ENCODE measurements at regions not wholly inside any gene's neighbourhood (a gene's known extent, or its start where the extent isn't known, plus 50 kb on each side); places are given as distances from the start of the nearest gene placed in this dataset.
A peak's percentile ranks its signal among the peaks of the same experiment; 100 is the strongest.

DNA sequence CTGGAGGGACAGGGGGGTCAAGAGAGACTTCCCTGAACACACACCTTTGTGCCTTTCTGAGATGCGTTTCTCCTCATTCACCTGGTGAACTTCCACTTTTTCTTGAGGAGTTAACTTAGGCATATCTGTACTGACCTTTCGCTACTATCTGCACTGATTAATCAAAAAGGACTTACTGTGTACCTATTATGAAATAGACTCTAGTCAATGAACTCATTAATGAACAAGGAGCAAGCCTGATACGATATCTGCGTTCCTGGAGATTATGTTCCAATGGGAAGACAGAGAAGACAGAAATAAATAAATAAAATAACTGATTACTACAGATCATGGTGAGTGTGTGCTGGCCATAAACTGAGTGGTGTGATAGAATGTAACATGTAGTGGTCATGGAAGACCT, 157.2 kb upstream of the TBL1XR1 start:
- H3K79me1 ChIP-seq (ENCODE audit: low read length): peaks cover 15% of the 10 kb centered on the region
- WGBS (ENCODE audit: extremely low coverage, insufficient coverage, insufficient read length): no CpG with 5 or more reads among the region's 4 CpGs
- H2BK120ac ChIP-seq (ENCODE audit: insufficient read depth, low read length, poor library complexity): no peak overlapping the region
- no peak overlapping the region for H3K4me3 ChIP-seq (ENCODE audit: low read depth, low read length)
- H2AK5ac ChIP-seq (ENCODE audit: low read length): no peak overlapping the region
- H3K4me2 ChIP-seq (ENCODE audit: low read length): no peak overlapping the region
- no peak overlapping the region for H3K18ac ChIP-seq (ENCODE audit: low read length)
- no peak overlapping the region for H4K12ac ChIP-seq (ENCODE audit: low read depth, low read length)
- H3K4me1 ChIP-seq (ENCODE audit: control insufficient read depth in 1 of 2, insufficient read depth in 2 of 2, low read length in 2 of 2): peaks cover 16 to 17% of the 10 kb centered on the region in 2 experiments
- H3K23ac ChIP-seq (ENCODE audit: low read length): no peak overlapping the region
- H2AFZ ChIP-seq (ENCODE audit: insufficient read depth, low read length, poor library complexity): no peak overlapping the region
- no peak overlapping the region for H3K9ac ChIP-seq (ENCODE audit: low read length)
- no peak overlapping the region for H4K91ac ChIP-seq (ENCODE audit: low read depth, low read length)
- DNase-seq: no peak
- no peaks in the 10 kb centered on the region for H3K79me2 ChIP-seq (ENCODE audit: control insufficient read depth, insufficient read depth, low read length, poor library complexity)
- H3K9me3 ChIP-seq (ENCODE audit: insufficient read depth, low read depth, low read length): no peaks in the 10 kb centered on the region
- H3K14ac ChIP-seq (ENCODE audit: low read length): no peak overlapping the region
- H3K4ac ChIP-seq (ENCODE audit: low read depth, low read length): no peak overlapping the region
- no peak overlapping the region for H3K27ac ChIP-seq (ENCODE audit: low read depth, low read length)
- no peak overlapping the region for H2BK5ac ChIP-seq (ENCODE audit: low read depth, low read length, poor library complexity)
- H3K27me3 ChIP-seq (ENCODE audit: insufficient read depth, low read length): no peaks in the 10 kb centered on the region
- H2BK12ac ChIP-seq (ENCODE audit: low read length): no peak overlapping the region
- no peaks in the 10 kb centered on the region for H3K36me3 ChIP-seq (ENCODE audit: control insufficient read depth in 1 of 2, insufficient read depth in 2 of 2, low read length in 2 of 2)
- H4K8ac ChIP-seq (ENCODE audit: low read depth, low read length): no peak overlapping the region

DNA sequence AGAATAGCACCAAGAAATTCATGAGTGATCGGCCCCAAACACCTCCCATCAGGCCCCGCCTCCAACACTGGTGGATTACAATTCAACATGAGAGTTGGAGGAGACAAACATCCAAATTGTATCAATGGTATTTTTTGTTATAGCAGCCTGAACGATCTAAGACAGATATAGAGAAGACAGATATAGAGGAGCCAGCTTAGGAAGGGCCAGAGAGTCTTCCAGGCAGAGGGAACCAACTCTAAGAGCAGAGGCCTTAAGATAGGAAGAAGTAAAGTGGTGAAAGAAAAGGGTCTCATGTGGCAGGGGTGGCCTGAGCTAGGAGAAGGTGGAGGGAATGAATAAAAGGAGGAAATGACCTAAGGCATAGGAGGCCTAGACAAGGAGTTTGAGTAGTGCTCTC, 158.8 kb upstream of the TBL1XR1 start:
- no peak overlapping the region for H3K4ac ChIP-seq (ENCODE audit: low read depth, low read length)
- H3K18ac ChIP-seq (ENCODE audit: low read length): no peak overlapping the region
- no peak overlapping the region for H4K8ac ChIP-seq (ENCODE audit: low read depth, low read length)
- no peak overlapping the region for H3K9ac ChIP-seq (ENCODE audit: low read length)
- peak overlapping the region; percentile 63 for H2BK12ac ChIP-seq (ENCODE audit: low read length)
- no peak overlapping the region for H3K23ac ChIP-seq (ENCODE audit: low read length)
- H3K4me2 ChIP-seq (ENCODE audit: low read length): no peak overlapping the region
- H4K12ac ChIP-seq (ENCODE audit: low read depth, low read length): no peak overlapping the region
- no peak overlapping the region for H3K4me3 ChIP-seq (ENCODE audit: low read depth, low read length)
- no peaks in the 10 kb centered on the region for H3K27me3 ChIP-seq (ENCODE audit: insufficient read depth, low read length)
- H3K36me3 ChIP-seq (ENCODE audit: control insufficient read depth in 1 of 2, insufficient read depth in 2 of 2, low read length in 2 of 2): no peaks in the 10 kb centered on the region
- no peaks in the 10 kb centered on the region for H3K9me3 ChIP-seq (ENCODE audit: insufficient read depth, low read depth, low read length)
- peak overlapping the region; percentile 23 for H2AK5ac ChIP-seq (ENCODE audit: low read length)
- WGBS (ENCODE audit: extremely low coverage, insufficient coverage, insufficient read length): no CpG with 5 or more reads among the region's 3 CpGs
- no peak overlapping the region for H2BK5ac ChIP-seq (ENCODE audit: low read depth, low read length, poor library complexity)
- no peak overlapping the region for H2AFZ ChIP-seq (ENCODE audit: insufficient read depth, low read length, poor library complexity)
- peak overlapping the region; percentile 29 for H4K91ac ChIP-seq (ENCODE audit: low read depth, low read length)
- no peak for DNase-seq
- peaks cover 19 to 22% of the 10 kb centered on the region in 2 experiments for H3K4me1 ChIP-seq (ENCODE audit: control insufficient read depth in 1 of 2, insufficient read depth in 2 of 2, low read length in 2 of 2)
- no peak overlapping the region for H3K27ac ChIP-seq (ENCODE audit: low read depth, low read length)
- H2BK120ac ChIP-seq (ENCODE audit: insufficient read depth, low read length, poor library complexity): no peak overlapping the region
- H3K79me1 ChIP-seq (ENCODE audit: low read length): peaks cover 23% of the 10 kb centered on the region
- no peaks in the 10 kb centered on the region for H3K79me2 ChIP-seq (ENCODE audit: control insufficient read depth, insufficient read depth, low read length, poor library complexity)
- peak overlapping the region; percentile 12 for H3K14ac ChIP-seq (ENCODE audit: low read length)

DNA sequence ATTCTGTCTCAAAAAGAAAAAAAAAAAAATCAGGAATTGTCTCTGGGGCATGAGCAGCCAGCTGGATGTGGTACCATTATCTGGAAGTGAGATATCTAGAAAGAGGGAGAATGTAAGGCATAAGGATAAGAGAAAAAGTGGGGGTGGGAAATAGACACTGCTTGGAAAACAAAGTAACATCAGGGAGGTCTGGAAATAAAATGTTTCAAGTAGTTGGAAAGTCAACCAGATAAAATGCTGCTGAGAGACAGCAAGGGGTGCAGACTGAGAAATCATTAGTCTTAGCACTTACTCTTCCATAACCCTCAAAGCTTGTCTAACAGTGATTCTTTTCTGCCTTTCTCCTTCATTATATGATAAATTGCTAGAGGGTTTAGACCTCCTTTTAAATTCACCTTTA, 159.7 kb upstream of the TBL1XR1 start:
- Histone ChIP-seq H3K79me1 (ENCODE audit: low read length) (peaks cover 30% of the 10 kb centered on the region), H2AFZ (ENCODE audit: insufficient read depth, low read length, poor library complexity) (no peak overlapping the region), H2BK120ac (ENCODE audit: insufficient read depth, low read length, poor library complexity) (peak overlapping the region; percentile 66), H3K14ac (ENCODE audit: low read length) (no peak overlapping the region), H3K4ac (ENCODE audit: low read depth, low read length) (no peak overlapping the region), H3K4me3 (ENCODE audit: low read depth, low read length) (no peak overlapping the region), H4K12ac (ENCODE audit: low read depth, low read length) (no peak overlapping the region), H3K18ac (ENCODE audit: low read length) (no peak overlapping the region), H3K23ac (ENCODE audit: low read length) (no peak overlapping the region), H3K27ac (ENCODE audit: low read depth, low read length) (peak overlapping the region; percentile 48), H3K36me3 (ENCODE audit: control insufficient read depth in 1 of 2, insufficient read depth in 2 of 2, low read length in 2 of 2) (no peaks in the 10 kb centered on the region), H2BK12ac (ENCODE audit: low read length) (peak overlapping the region; percentile 68), H3K27me3 (ENCODE audit: insufficient read depth, low read length) (no peaks in the 10 kb centered on the region), H4K8ac (ENCODE audit: low read depth, low read length) (no peak overlapping the region), H3K4me2 (ENCODE audit: low read length) (peak overlapping the region; percentile 37), H3K9me3 (ENCODE audit: insufficient read depth, low read depth, low read length) (no peaks in the 10 kb centered on the region), H3K79me2 (ENCODE audit: control insufficient read depth, insufficient read depth, low read length, poor library complexity) (peaks cover 2% of the 10 kb centered on the region), H2BK5ac (ENCODE audit: low read depth, low read length, poor library complexity) (no peak overlapping the region), H2AK5ac (ENCODE audit: low read length) (no peak overlapping the region), H4K91ac (ENCODE audit: low read depth, low read length) (no peak overlapping the region), H3K9ac (ENCODE audit: low read length) (no peak overlapping the region), H3K4me1 (ENCODE audit: control insufficient read depth in 1 of 2, insufficient read depth in 2 of 2, low read length in 2 of 2) (peaks cover 26 to 30% of the 10 kb centered on the region in 2 experiments)
- no peak for DNase-seq

DNA sequence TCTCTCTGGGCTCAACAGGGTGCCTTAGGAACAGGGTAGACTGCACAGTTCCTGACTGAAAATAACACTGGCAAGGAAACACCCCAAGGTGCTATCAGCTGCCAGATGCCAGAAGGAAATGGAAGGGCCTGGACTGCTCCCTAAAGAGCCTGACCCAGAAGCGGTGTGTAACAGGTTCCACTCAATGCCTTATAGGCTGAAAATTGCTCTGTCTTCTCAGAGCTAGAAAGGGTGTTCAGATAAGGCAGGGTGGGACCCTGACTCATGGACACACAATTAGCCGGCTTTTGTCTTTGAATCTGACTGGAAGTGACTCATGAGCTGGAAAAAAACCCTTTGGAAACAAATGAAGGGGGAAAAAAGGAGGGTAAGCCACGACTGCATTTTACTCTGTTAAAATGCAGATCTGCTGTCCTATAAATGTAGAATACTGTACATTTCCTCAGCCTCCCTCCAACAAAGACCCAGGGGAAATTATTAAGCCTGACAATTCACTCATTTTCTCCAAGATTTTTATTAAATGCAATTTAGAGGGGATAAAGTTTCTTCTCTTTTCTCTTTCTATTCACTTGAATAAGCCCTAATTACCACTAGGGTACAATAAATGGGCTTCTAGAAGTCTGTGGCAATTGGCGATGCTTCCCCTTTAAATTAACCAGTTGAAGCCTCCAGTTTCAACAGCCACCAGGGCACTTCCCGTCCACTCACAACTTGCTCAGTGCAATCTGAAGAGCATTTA, 160.2 kb upstream of the TBL1XR1 start:
- Histone ChIP-seq H4K8ac (ENCODE audit: low read depth, low read length) (peak overlapping the region; percentile 63), H3K27me3 (ENCODE audit: insufficient read depth, low read length) (no peaks in the 10 kb centered on the region), H3K4me3 (ENCODE audit: low read depth, low read length) (no peak overlapping the region), H2BK5ac (ENCODE audit: low read depth, low read length, poor library complexity) (peak overlapping the region; percentile 91), H3K79me1 (ENCODE audit: low read length) (peaks cover 30% of the 10 kb centered on the region), H3K14ac (ENCODE audit: low read length) (no peak overlapping the region), H3K36me3 (ENCODE audit: control insufficient read depth in 1 of 2, insufficient read depth in 2 of 2, low read length in 2 of 2) (no peaks in the 10 kb centered on the region), H3K9me3 (ENCODE audit: insufficient read depth, low read depth, low read length) (no peaks in the 10 kb centered on the region), H3K27ac (ENCODE audit: low read depth, low read length) (peak overlapping the region; percentile 95), H2AK5ac (ENCODE audit: low read length) (no peak overlapping the region), H4K91ac (ENCODE audit: low read depth, low read length) (peak overlapping the region; percentile 65), H3K23ac (ENCODE audit: low read length) (no peak overlapping the region), H3K18ac (ENCODE audit: low read length) (no peak overlapping the region), H4K12ac (ENCODE audit: low read depth, low read length) (no peak overlapping the region), H3K79me2 (ENCODE audit: control insufficient read depth, insufficient read depth, low read length, poor library complexity) (peaks cover 2% of the 10 kb centered on the region), H3K4ac (ENCODE audit: low read depth, low read length) (no peak overlapping the region), H3K9ac (ENCODE audit: low read length) (no peak overlapping the region), H3K4me2 (ENCODE audit: low read length) (peak overlapping the region; percentile 45), H2BK12ac (ENCODE audit: low read length) (peak overlapping the region; percentile 67), H2AFZ (ENCODE audit: insufficient read depth, low read length, poor library complexity) (no peak overlapping the region), H3K4me1 (ENCODE audit: control insufficient read depth in 1 of 2, insufficient read depth in 2 of 2, low read length in 2 of 2) (peaks cover 27 to 30% of the 10 kb centered on the region in 2 experiments), H2BK120ac (ENCODE audit: insufficient read depth, low read length, poor library complexity) (peak overlapping the region; percentile 88)
- DNase-seq: peak; percentile 80 to 89
- no CpG with 5 or more reads among the region's 5 CpGs for WGBS (ENCODE audit: extremely low coverage, insufficient coverage, insufficient read length)

Data from trophoblast cell (in vitro differentiated cells and primary cell).